HG02763 (cell line): ENCODE measurements at regions not wholly inside any gene's neighbourhood (a gene's known extent, or its start where the extent isn't known, plus 50 kb on each side); places are given as distances from the start of the nearest gene placed in this dataset.

ENCODE experiments used
- ATAC-seq: cut with Tn5 transposase; IDR thresholded peaks from one replicate; pipeline ENCODE4 v1.9.1; 2021; ENCODE audit warnings: mild to moderate bottlenecking, moderate library complexity; ENCODE audit not compliant: unreplicated experiment

DNA sequence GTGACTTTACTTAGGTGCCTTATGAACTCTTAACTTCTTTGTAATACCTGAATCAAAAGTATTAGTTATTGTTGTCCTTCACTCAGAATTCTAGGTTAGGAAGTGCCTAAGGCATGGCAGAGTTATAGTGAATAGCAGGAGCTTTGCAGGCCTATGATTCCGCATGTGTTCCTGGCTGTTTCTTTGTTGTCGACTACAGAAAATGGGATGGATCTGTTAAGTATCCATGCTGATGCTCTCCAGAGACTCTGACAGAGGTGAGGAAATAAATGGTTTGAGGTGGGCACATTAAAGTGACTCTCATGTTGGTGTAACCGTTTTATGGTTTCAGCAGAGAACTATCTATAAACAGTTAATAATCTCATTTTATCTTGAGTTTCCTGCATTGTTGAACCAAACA lies 1601.3 kb downstream of the PCDH7 start:
- ATAC-seq, result no peak

DNA sequence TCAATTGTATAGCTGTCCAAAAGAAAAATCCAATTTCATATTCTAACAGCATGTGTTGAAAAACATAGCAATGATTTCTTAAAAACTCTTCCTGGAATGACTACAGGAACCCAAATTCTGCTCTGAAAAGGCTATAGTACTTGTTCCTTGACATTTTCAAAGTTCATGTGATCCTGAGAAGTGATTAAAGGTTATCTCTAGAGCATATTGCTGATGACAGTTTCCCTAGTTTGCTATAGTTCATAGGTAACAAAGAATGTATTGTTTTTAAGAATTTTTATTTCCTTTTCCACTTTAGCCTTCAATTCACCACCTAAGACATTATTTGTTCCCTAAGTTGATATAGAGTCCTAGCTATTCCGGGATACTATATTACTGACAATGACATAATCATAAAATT lies 1614.6 kb downstream of the PCDH7 start:
- ATAC-seq, result no peak

DNA sequence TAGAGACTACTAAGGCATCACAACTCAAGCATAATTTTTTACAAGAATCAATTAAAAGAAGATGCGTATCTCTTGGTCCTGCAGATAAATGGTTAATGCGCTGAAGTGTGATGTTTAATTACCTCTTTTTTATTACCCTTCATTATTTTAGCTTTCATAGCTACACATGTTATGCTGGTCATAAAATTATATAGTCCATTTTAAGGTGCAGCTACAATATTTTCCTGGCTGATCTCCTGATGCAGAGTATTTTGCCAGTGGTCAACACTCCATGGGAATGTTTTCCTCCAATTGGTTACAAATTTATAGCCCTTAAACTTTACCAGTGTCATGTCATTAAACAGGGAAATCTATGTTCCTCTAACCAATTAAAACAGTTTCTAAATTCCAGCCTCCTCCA lies 1617.2 kb downstream of the PCDH7 start:
- no peak for ATAC-seq

DNA sequence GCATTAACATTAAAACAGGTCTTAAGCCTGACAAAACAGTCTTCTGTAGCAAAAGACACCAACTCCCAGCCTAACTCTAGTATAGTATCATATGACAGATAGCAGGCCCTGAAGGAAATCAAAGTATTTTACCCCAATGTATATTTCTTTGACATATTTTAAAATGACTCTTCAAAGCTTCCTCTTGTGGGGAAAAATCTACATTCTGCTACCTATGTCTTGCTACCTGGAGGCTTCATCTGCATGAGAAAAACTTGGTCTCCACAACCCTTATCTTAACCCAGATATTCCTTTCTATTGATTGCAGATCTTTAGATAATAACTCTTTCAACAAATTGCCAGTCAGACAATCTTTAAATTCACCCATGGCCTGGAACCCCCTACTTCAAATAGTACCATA lies 1620.4 kb downstream of the PCDH7 start:
- ATAC-seq, result no peak

DNA sequence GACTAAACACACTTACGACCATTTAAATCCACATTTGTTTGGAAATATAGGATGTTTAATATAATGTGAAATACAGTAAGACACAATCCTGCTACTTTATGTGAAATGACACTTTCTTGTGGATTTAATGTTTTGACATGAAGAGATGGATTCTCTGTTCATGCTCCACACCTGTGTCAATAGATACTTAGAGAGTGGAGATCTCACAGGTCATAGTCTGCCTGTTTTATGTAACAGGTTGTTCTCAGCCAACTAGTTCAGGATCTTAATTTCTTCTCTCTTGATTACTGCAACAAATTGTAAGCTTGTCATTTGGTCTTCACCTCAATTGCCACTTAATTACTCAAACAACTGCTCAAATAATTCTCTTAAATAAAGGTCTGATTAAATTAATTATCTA lies 1621.2 kb downstream of the PCDH7 start:
- no peak for ATAC-seq

DNA sequence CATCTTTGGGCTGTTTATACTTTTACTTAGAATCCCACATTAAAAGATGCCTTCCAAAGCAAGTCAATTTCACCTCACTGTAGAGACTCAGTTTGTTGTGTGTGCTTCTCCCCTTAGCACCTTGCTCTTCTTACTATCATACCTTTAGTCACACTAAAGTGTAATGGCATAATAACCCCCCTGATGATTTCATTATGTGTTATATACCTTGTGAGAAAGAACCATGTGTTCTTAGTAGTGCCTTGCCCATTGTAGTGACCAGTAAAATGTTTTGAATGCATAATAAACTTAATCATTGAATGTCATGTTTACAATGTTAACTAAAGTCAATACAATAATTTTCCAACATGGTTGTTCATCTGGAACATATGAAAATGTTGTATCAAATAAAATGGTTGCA lies 1621.9 kb downstream of the PCDH7 start:
- no peak for ATAC-seq

DNA sequence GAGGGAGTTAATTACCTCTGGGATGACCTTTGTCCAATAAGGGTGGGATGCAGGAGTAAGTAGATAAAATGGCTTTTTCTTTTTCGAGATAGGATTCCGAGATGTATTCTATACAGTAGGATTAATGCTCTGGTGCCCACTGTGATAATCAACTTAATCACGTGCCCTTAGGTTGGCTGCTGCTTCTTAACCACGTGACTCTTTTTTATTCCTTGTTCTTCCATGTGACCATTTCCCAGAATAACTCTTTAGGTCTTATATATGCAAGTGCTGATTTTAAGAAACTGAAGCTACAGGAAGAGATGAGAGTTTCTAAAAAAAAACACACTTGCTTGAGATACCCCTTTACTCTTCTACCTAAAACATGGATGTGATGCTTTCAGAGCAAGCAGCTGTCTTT lies 1628.9 kb downstream of the PCDH7 start:
- no peak for ATAC-seq

DNA sequence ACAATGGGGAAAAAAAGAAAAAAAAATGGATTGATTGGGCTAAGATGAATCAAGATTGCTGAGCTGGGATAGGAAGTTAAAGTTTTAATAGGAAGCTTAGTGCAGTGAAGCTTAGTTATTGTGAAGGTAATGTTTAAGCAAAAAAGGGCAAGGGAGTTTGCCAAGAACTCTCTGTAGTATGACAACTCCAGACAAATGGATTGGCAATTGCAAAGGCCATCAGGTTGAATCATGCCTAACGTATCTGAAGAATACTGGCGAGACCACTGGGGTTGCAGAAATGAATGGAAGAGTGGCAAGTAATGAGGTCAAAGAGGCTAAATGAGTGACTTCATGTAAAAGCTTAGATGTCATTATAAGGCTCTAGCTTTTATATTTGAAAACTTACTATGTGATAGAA lies 1654.0 kb downstream of the PCDH7 start:
- ATAC-seq, result no peak

DNA sequence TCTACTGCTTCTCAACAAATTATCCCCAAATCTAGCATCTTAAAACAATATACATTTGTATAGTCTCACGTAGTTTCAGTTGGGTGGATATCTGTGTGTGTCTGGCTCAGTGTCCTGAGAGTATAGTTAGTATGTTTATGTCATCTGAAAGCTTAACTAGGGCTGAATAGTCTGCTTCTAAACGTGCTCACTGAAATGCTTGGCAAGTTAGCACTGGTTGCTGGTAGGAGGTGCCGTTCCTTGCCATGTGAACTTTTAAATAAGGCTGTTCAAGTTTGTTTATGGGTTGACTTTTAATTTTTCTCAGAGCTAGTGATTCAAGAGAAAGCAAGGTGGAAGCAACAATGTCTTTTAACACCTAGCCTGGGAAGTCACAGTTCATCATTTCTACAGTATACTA lies 1673.6 kb downstream of the PCDH7 start:
- no peak for ATAC-seq

DNA sequence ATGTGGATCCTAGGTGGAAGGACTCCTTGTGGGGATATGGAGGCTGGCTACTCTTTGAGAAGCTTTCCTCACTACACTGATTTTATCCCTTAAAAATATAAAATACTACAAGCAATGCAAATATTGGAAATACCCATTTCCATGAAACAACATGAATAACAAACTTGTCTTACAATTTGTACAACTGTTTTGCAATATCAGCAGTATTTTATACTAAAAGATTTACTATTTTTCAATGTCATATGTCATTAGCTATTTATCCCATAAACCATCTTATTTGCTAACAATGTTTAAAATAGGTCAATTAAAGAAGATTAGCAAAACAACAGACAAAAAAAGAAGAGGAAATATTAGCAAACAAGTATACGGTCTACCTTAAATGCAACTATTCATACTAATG lies 1674.1 kb downstream of the PCDH7 start:
- ATAC-seq, result no peak

DNA sequence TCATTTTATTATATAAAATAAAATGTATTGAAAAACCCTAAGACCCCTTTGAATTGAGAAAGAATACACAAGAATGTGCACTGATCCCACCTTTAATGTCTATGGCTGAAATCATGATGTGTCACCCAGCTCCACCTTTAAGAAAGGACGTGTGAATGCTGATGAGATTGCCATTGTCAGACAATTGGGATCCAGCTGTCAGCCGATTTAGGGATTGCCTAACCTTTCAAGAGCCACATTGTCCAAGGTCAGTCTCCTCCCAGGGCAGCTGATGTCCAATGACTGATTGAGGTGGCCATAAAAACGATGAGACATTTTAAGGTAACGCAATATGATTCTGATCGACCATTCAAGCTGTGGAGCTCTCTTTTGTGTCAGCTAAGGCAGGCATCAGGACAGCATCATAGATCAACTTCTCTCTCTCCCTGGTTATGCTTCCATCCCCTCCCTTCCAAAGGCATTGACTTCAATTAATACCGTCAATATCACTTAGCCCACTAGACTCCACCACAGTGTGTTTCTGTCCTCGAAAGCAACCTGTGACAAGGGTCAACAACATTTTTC lies 1676.4 kb downstream of the PCDH7 start:
- ATAC-seq, result no peak

DNA sequence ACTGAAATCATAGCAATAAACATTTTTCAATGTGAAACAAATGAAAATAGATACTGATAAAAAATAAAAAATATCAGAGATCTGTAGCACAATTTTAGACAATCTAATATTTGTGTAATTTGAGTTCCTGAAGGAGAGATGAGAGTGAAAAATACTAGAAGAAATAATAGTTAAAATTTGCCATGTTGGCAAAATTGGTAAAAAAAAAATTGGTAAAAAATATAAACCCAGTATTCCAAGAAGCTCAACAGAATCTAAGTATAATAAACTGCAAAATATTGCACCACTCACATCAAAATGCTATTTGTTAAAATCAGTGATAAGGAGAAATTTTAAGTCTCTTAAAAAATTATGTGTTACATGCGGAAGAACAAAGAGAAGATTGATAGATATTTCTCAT lies 1680.7 kb downstream of the PCDH7 start:
- ATAC-seq, result no peak

DNA sequence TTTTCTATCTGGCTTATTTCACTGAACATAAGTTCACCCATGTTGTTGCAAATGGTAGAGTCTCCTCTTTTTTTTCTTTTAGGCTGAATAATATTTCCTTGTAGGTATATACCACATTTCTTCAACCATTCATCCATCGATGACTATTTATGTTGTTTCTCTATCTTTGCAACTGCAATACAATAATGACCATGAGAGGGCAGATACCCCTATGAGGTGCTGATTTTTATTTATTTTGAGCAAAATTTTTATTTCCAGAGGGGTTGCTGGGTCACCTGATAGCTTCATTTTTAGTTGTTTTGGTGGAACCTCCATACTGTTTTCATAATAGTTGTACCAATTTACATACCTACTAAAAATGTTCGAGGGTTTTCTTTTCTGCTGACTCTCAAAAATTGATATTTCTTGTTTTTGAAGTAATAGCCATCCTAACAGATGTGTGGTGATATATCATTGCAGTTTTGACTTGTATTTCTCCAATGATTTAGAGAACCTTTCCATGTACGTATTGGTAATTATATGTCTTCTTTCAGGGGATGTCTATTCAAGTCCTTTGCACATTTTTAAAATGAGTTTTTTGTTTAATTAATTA lies 1697.0 kb downstream of the PCDH7 start:
- ATAC-seq, result no peak

DNA sequence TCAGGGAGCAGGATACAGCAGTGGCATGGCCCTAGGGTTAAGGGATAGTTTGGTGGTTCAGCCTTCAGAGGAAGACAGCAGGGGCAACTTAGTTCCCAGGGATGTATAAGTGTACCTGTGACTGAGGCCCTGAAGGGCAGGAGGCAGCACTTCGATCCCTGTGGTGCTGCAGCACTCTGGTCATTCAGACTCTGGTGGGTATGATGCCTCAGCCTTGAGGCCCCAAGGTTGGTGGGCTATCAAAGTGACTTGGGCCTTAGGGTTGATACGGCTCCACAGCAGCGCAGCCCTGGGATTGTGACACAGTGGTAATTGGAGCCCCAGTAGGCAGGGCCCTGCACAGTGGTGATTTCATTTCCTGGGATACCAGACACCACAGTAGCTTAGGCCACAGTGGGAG lies 1703.1 kb downstream of the PCDH7 start:
- ATAC-seq, result no peak

DNA sequence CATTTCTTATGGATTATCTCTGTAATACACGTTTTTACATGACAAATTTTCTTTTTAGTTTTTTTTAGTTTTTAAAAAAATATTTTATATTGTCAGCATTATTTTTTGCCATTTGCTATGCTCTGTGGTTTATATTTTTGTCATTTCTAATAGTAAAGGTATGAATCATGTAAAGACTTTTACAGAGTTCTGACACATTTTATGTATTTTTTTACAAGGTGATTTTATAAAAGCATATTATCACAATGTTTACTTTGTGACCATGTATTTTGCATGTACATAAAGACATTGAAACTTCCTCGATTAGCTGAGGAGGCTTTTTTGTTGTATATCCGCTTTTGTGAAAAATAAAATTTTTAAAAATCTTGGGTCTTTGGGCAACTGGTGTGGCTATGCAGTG lies 1705.1 kb downstream of the PCDH7 start:
- no peak for ATAC-seq

DNA sequence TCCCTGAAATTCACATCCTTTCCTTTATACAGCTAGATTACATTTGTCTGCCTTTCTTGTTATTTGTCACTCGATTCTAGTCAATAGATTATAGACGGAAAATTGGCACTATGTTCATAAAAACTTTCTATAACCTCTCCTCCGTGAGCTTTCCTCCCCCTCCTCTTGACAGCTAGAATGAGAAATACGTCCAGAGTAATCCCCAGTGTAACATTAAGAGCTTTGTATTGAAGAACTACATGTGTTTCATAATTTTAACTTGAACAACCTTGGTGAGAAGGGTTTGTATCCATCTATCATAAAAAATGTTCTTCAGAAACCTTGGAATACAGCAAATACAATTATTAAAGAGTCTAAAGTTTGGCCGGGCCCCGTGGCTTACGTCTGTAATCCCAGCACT lies 1707.4 kb downstream of the PCDH7 start:
- ATAC-seq, result no peak

DNA sequence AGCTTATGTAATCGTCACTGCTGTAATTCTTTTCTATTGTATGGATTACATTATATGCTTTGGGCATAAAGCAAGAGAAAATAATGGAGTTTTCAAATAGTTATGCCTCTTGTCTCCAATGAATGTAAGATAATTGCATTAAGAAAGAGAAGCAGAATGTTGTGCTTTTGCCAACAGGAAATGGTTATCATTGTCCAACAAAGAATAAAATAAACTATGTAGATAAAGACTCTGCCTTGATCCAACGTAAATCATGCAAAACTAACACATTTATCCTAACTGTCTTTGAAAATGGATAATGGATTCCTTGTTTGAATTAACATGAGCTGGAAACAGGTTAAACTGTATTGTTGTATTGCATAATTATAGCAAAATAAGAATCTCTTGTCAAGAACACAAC lies 1709.0 kb downstream of the PCDH7 start:
- no peak for ATAC-seq

DNA sequence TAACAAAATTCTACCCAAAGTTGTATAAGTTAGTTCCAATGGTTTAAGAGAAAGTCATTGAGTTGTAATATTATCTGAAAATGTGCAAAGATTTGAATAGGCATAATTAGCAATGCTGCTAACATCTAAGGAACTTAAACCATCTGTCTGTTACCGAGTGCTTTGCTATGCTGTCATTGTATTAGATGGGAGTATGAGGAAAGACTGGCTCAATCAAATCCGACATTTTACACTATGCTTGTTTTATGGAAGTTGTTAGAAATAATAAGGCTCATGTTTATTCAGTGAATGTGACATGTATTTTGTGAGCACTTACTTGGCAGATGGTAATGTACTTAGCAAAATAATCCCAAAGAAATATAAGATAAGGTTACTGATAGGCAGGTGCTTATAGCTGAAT lies 1715.1 kb downstream of the PCDH7 start:
- ATAC-seq, result no peak

DNA sequence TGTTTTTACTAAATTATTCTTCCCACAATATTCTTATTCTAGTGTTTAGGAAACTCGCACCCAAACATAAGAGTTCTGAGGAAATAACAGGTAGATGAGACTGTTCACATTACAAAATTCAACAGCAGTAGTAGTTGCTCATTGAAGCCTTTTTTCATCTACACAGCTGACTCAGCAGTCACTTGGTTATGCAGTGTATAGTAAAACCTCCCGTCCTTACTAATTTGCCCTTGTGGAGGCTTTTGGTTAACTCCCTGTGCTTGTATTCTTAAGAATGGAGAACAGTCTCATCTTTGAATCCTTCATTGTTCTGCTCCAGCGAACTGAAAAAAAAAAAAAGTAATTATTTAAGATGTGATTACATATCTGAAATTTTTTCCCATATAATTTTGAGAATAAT lies 1716.6 kb downstream of the PCDH7 start:
- no peak for ATAC-seq

DNA sequence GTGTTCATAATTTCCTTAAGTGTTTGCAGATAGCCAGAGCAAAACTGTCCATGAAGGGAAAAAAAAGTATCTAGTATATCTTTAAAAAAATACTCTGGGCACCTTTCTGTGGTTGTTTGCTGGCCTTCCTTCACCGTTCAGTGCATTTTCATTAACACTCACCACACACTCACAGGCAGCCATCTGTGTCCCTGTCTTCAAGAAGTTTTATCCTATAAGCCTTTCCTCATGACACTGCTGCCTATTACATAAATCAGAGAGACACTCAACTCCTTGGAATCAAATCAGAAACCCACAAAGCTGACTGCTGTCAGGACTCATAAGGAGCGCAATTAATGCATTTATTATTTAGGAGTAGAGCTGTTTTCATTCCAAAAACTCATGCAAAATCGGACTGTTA lies 1720.2 kb downstream of the PCDH7 start:
- no peak for ATAC-seq

DNA sequence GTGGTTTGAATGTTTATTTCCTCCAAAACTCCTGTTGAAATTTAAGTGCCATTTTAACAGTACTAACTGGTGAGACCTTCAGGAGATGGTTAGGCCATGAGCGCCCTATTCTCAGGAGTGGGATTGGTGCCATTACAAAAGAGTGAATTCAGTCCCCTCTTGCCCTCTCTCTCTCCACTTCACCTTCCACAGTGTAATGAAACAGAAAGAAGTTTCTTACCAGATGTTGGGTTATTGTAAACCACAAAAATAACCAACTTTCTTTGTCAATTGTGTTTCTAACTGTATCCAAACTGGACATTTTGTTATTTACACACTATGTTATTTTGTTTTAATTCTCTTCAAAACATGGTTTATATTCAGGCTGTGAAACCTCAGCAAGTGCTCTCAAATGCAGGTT lies 1734.3 kb downstream of the PCDH7 start:
- ATAC-seq, result no peak

DNA sequence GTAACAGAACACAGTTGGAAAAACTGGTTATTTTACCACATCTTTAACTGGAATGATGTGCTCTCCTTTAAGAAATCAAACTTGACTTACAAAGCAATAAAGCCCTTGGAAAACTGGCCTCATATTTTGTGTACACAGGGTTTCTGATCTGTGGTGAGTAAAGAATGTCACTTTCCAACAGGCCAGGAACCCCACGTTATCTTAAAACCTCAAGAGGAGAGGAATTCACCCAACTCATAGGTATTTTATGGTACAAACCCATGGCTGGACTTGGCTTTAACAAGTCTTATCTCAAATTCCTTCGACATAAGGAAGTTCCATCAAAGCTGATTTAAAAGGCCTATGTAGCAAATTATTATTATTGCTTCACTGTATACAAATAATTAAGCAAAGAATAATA lies 1735.1 kb downstream of the PCDH7 start:
- no peak for ATAC-seq

DNA sequence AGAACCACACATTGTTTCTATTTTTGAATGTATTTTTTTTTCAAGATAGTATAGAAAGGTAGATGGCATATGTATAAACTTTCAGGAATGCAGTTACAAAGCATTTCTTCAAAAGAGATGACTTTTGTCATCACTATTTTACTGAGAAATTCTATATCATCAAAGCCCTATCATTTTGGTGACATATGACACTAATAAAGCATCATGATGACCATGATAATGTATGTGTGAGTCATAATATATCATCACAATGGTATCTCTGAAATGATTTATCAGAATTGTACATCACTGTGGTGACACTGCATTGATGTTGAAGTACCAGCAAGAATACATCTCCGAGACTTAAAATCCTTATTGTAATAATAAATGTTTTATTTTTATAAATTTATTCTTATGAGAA lies 1740.8 kb downstream of the PCDH7 start:
- ATAC-seq, result no peak
